ENCODE measurements at regions not wholly inside any gene's neighbourhood (a gene's known extent, or its start where the extent isn't known, plus 50 kb on each side); places are given as distances from the start of the nearest gene placed in this dataset.
"Not testable (repeated sequence)": the region's sequence is repeated elsewhere in the genome, so short reads cannot be mapped to it uniquely, and the experiment has no call there.

DNA sequence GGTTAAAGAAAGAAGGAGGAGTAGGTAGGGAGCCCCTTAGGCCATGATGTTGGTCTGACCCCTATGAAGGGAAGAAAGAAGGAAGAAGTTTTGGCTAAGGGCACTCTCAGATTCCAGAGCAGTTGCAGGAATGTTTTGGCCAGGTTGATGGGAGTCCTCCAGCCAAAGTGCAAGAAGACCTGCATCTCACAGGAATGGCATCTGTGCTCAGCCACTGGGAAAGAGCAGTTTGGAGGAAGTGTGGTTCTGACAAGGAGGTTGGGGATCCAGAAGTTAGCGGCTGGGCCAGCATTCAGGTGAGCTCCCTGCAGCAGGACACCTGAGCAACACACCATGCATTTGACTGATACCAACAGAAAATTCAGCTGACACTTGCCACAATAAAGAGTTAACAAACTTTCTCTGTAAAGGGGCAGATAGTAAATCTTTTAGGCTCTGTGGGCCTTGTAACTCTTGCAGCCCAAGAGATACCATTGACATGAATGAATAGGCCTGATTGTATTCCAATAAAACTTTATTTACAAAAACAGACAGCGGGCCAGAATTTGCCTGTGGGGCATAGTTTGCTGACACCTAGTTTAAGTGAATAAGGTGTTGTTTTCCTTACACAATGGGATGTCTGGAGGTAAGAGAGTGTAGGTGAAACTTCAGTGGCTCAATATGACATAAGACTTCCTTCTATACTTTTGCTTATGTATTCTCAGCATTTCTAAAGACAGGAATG is 71.0 kb downstream of the EDN1 start:
- no peak for DNase-seq (ENCODE audit: low spot score in 2 of 2)
- TF ChIP-seq EP300 (IDR thresholded peaks at IDR 0.05) = no peak
- no peak for TF ChIP-seq POLR2A (IDR thresholded peaks at IDR 0.05)
- TF ChIP-seq, protein P1, sequence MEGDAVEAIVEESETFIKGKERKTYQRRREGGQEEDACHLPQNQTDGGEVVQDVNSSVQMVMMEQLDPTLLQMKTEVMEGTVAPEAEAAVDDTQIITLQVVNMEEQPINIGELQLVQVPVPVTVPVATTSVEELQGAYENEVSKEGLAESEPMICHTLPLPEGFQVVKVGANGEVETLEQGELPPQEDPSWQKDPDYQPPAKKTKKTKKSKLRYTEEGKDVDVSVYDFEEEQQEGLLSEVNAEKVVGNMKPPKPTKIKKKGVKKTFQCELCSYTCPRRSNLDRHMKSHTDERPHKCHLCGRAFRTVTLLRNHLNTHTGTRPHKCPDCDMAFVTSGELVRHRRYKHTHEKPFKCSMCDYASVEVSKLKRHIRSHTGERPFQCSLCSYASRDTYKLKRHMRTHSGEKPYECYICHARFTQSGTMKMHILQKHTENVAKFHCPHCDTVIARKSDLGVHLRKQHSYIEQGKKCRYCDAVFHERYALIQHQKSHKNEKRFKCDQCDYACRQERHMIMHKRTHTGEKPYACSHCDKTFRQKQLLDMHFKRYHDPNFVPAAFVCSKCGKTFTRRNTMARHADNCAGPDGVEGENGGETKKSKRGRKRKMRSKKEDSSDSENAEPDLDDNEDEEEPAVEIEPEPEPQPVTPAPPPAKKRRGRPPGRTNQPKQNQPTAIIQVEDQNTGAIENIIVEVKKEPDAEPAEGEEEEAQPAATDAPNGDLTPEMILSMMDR (IDR thresholded peaks at IDR 0.05) = no peak
- TF ChIP-seq POLR2AphosphoS5 (IDR thresholded peaks at IDR 0.05) = no peak
- Histone ChIP-seq H3K27me3 (no peaks in the 10 kb centered on the region), H3K9me3 (no peaks in the 10 kb centered on the region), H3K27ac (no peak overlapping the region), H3K4me1 (peaks cover 15% of the 10 kb centered on the region), H3K36me3 (no peaks in the 10 kb centered on the region), H3K4me3 (no peak overlapping the region)
- WGBS = 89% methylated on average over 2 of the region's 2 CpGs

DNA sequence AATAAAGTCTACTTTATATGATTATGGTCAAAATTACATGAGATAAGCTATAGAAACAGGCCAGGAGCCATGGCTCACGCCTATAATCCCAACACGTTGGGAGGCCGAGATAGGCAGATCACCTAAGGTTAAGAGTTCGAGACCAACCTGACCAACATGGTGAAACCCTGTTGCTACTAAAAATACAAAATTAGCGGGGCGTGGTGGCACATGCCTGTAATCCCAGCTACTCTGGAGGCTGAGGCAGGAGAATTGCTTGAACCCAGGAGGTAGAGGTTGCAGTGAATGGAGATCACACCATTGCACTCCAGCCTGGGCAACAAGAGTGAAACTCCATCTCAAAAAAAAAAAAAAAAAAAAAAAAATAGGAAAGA is 73.1 kb downstream of the EDN1 start:
- not testable (repeated sequence) for H3K9me3 ChIP-seq; H3K27me3 ChIP-seq; DNase-seq (ENCODE audit: low spot score in 2 of 2); H3K36me3 ChIP-seq; H3K27ac ChIP-seq; H3K4me1 ChIP-seq; H3K4me3 ChIP-seq
- WGBS = 87% methylated on average over 6 of the region's 6 CpGs

DNA sequence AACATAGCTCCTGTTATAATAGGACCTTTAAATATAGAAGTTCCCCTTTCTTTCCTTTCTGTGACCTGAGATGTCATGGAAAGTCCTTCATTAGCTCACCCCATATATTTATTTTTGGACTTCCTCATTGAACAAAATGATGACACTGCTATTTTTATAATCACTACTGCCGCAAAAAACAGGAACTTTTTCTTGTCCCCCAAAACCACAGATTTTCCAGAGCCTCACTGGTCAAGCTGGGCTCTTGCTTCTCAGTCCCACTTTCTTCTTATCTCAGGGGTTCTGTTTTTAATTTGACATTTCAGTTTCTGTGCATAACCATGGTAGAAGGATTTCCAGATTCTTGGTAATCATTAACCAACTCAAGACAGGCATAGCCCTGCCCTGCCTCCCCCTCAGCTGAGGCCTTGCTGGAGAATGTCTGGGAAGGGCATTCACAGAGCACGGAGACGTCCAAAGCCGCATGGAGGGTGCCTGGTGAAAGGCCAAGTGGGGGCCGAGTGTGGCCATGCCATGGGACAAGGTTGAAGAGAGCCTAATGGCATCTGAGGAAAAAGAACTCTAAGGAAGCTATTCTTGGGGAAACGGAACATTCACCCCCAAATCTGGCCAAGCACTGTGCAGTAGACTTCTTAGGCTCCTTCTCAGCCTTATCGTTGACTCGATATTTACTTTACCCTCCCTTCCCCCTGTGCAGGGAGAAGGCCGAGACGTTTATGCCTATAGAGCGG is 73.7 kb downstream of the EDN1 start:
- H3K36me3 ChIP-seq = no peaks in the 10 kb centered on the region
- H3K27ac ChIP-seq = no peak overlapping the region
- no peak for TF ChIP-seq POLR2A (IDR thresholded peaks at IDR 0.05)
- TF ChIP-seq, protein P1 (IDR thresholded peaks at IDR 0.05) = no peak
- TF ChIP-seq POLR2AphosphoS5 (IDR thresholded peaks at IDR 0.05) = no peak
- TF ChIP-seq EP300 (IDR thresholded peaks at IDR 0.05) = no peak
- DNase-seq (ENCODE audit: low spot score in 2 of 2) = no peak
- no peak overlapping the region for H3K4me3 ChIP-seq
- H3K27me3 ChIP-seq = no peaks in the 10 kb centered on the region
- H3K4me1 ChIP-seq = no peaks in the 10 kb centered on the region
- no peaks in the 10 kb centered on the region for H3K9me3 ChIP-seq
- 90% methylated on average over 11 of the region's 11 CpGs for WGBS

DNA sequence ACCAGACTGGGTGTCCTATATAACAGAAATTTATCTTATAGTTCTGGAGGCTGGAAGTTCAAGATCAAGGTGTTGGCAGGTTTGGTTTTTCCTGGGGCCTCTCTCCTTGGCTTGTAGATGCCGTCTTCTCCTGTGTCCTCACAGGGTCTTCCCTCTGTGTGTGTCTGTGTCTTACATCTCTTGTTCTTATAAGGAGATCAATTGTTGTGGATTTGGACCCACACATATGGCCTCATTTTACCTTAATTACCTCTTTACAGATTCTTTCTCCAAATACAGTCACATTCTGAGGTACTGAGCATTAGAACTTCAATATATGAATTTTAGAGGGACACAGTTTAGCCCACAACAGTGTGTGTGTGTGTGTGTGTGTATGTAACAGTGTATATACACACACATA is 74.5 kb downstream of the EDN1 start:
- Histone ChIP-seq H3K4me3 (no peak overlapping the region), H3K27ac (no peak overlapping the region), H3K27me3 (no peaks in the 10 kb centered on the region), H3K9me3 (no peaks in the 10 kb centered on the region), H3K36me3 (no peaks in the 10 kb centered on the region), H3K4me1 (no peaks in the 10 kb centered on the region)
- DNase-seq (ENCODE audit: low spot score in 2 of 2) = no peak
- 76% methylated on average over 1 of the region's 1 CpG for WGBS
- no peak for TF ChIP-seq POLR2AphosphoS5 (IDR thresholded peaks at IDR 0.05)
- no peak for TF ChIP-seq EP300 (IDR thresholded peaks at IDR 0.05)

DNA sequence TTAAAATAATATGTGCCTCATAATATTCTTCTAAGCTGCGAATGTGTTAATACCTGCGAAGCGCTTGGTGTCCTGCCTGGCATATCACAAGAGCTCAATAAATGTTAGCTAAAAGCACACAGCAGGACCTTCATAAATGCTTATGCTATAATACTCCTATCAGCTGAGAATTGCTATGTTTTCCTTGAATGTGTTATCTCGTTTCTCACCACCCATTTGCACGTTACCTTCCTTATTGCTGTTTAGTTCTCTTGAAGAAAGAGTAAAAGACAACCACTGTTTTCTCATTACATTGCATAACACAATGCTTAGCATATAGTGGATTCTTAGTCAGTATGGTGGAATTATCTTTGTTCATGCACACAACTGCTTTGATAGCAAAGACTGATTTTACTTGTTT is 76.6 kb downstream of the EDN1 start:
- no peak overlapping the region for H3K27ac ChIP-seq
- H3K4me1 ChIP-seq = no peaks in the 10 kb centered on the region
- no peaks in the 10 kb centered on the region for H3K9me3 ChIP-seq
- H3K27me3 ChIP-seq = no peaks in the 10 kb centered on the region
- TF ChIP-seq POLR2A (IDR thresholded peaks at IDR 0.05) (no peak), EP300 (IDR thresholded peaks at IDR 0.05) (no peak), POLR2AphosphoS5 (IDR thresholded peaks at IDR 0.05) (no peak)
- TF ChIP-seq, protein P1 (IDR thresholded peaks at IDR 0.05) = no peak
- no peaks in the 10 kb centered on the region for H3K36me3 ChIP-seq
- 86% methylated on average over 5 of the region's 5 CpGs for WGBS
- no peak overlapping the region for H3K4me3 ChIP-seq
- no peak for DNase-seq (ENCODE audit: low spot score in 2 of 2)

DNA sequence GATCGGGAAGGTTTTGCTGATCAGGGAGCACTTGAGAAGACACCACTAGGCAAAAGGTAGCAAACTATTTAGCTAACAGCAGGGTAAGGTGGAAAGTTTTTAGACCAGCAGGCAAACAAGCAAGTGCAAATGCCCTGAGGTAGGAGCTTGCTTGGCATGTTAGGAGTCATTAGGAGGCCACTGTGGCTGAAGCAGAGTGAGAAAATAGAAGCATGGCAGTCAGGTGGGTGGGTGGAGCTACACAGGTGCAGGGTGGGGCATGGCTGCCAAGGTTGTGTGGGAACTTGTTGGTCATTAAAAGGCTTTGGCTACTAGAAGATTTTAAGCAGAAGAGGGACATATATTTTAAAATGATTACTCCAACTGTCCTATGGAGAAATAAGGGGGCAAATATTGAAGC is 77.3 kb downstream of the EDN1 start:
- 98% methylated on average over 1 of the region's 1 CpG for WGBS
- TF ChIP-seq POLR2A (IDR thresholded peaks at IDR 0.05) = no peak
- TF ChIP-seq, protein P1 (IDR thresholded peaks at IDR 0.05) = no peak
- TF ChIP-seq POLR2AphosphoS5 (IDR thresholded peaks at IDR 0.05) = no peak
- no peak for TF ChIP-seq EP300 (IDR thresholded peaks at IDR 0.05)
- no peak overlapping the region for H3K4me3 ChIP-seq
- H3K4me1 ChIP-seq = no peaks in the 10 kb centered on the region
- H3K27me3 ChIP-seq = no peaks in the 10 kb centered on the region
- no peaks in the 10 kb centered on the region for H3K9me3 ChIP-seq
- DNase-seq (ENCODE audit: low spot score in 2 of 2) = no peak
- H3K27ac ChIP-seq = no peak overlapping the region
- no peaks in the 10 kb centered on the region for H3K36me3 ChIP-seq

Measured in suprapubic skin (tissue), 4 donors.